ENCODE measurements at regions not wholly inside any gene's neighbourhood (a gene's known extent, or its start where the extent isn't known, plus 50 kb on each side); places are given as distances from the start of the nearest gene placed in this dataset.

DNA sequence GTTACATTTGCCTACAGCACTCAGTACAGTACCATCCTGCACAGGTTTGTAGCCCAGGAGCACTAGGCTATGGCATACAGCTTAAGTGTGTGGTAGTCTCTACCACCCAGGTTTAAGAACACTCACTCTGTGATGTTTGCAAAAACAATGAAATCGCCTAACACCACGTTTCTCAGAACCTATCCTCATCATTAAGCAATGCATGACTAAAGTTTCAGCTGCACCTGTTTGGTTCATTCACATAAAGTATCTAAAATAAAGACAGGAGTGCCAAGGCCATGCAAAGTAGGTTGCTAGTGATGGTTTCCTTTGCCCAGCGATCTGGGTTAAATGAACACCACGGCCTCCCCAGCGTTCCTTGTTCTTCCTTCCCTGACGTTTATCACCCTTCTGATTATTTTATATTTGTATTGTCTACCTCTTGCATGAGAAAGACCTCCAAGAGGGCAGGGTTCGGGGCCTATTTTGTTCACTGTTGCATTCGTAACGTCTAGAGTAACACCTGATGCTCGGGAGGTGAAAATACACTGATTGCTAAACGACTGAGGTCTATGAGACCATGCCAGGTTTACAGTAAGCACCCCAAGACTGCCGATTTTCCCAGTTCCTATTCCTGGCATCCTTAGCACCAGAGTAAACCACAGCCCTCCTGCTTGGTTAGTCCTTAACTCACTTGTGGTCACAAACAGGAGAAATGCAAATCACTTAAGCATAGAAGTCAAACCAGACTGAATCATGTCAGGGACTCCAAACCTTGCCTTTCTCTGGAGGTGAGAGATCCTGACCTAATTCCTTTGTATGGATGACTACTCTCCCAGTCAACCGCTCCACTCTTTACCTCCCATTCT, 204.1 kb upstream of the NFE2L3 start:
- no peak for DNase-seq (ENCODE audit: low read depth)
- H3K4me3 ChIP-seq (ENCODE audit: low read depth, low read length), result no peak overlapping the region
- TF ChIP-seq, protein P1, sequence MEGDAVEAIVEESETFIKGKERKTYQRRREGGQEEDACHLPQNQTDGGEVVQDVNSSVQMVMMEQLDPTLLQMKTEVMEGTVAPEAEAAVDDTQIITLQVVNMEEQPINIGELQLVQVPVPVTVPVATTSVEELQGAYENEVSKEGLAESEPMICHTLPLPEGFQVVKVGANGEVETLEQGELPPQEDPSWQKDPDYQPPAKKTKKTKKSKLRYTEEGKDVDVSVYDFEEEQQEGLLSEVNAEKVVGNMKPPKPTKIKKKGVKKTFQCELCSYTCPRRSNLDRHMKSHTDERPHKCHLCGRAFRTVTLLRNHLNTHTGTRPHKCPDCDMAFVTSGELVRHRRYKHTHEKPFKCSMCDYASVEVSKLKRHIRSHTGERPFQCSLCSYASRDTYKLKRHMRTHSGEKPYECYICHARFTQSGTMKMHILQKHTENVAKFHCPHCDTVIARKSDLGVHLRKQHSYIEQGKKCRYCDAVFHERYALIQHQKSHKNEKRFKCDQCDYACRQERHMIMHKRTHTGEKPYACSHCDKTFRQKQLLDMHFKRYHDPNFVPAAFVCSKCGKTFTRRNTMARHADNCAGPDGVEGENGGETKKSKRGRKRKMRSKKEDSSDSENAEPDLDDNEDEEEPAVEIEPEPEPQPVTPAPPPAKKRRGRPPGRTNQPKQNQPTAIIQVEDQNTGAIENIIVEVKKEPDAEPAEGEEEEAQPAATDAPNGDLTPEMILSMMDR (IDR thresholded peaks at IDR 0.05; ENCODE audit: control insufficient read depth, extremely low read depth, insufficient read depth), result no peak

DNA sequence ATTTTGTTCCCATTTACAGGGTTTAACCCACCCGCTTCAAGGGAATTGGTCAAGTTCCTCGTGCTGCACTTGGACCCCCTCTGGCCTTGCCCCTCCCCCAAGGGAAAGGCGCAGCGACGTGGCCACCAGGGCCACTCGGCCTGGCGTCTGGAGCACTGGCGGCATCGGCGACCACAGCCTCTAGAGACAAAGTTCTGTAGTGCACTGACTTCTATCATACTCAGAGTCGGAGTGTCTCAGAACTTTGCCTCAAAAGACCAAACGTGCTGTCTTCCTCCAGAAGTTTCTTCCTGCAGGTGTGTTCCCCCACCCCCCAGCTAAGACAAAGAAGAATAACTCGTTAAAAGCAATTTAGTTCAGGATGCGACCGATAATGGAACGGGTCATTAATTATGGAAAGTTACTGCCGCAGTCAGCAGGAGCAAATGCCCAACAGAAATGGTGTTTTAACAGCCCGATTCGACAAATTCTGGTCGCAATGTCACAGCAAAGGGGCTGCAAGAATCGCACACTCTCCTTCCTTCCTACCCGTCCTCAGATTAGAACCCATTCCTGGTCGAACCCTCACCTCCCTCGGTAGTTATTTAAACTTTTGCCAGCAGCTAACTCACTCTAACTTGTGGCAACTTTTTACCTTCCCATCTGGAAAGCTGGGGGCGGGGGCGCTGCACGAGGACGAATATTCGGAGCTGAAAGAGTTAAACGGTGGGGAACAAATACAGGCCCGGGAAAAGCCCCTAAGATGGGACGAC, 202.1 kb upstream of the NFE2L3 start:
- DNase-seq (ENCODE audit: low read depth), result no peak
- TF ChIP-seq, protein P1 (IDR thresholded peaks at IDR 0.05; ENCODE audit: control insufficient read depth, extremely low read depth, insufficient read depth), result no peak

DNA sequence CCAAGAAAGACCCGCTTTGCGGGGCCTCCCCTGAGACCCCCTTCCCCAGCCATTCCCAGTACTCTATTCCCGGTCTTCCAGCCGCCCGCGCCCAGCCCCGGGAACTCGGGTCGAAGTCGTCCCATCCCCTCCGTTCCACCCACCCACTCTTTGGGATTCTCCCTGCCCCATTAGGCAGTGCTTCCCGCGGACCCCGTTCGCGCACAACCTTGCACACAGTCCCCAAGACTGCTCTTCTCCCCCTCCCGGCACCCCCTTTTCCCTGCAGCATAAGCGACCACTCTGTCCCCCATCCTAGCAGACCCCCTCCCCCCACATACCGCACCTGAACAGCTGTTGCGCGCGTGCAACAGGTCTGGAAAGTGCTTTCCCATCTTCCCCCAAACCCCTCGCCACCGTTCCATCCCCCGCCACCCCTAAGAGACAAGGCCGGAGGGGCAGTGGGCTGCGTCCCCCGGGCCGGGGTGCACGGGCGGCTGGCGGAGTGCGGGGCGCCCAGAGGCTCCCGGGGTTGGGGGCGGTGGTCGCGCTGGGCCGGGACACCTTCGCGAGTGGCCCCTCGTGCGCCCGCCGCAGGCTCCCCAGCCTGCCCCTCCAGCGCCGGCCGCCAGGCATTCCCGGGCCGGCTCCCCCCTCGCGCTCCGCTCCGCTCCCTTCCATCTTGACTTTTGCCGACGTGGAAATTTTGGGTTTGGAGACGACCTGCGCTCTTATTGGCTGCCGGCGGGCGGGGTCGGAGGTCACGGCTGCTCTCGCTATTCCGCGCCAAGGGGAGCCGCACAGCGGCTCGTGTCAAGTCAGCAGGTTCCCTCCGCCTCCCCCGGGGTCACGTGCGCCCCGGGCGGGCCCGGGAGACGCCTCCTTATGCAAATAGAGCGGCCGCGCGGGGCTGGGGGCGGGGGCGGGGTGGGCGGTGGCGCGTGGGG, 201.2 kb upstream of the NFE2L3 start:
- TF ChIP-seq, protein P1 (IDR thresholded peaks at IDR 0.05; ENCODE audit: control insufficient read depth, extremely low read depth, insufficient read depth), result no peak
- peak; percentile 90 for DNase-seq (ENCODE audit: low read depth)
- peak overlapping the region; percentile 67 for H3K4me3 ChIP-seq (ENCODE audit: low read depth, low read length)

More for the DNA sequence above, 202.1 kb upstream of the NFE2L3 start:
- H3K4me3 ChIP-seq (ENCODE audit: low read depth, low read length), result peak overlapping the region; percentile 67

DNA sequence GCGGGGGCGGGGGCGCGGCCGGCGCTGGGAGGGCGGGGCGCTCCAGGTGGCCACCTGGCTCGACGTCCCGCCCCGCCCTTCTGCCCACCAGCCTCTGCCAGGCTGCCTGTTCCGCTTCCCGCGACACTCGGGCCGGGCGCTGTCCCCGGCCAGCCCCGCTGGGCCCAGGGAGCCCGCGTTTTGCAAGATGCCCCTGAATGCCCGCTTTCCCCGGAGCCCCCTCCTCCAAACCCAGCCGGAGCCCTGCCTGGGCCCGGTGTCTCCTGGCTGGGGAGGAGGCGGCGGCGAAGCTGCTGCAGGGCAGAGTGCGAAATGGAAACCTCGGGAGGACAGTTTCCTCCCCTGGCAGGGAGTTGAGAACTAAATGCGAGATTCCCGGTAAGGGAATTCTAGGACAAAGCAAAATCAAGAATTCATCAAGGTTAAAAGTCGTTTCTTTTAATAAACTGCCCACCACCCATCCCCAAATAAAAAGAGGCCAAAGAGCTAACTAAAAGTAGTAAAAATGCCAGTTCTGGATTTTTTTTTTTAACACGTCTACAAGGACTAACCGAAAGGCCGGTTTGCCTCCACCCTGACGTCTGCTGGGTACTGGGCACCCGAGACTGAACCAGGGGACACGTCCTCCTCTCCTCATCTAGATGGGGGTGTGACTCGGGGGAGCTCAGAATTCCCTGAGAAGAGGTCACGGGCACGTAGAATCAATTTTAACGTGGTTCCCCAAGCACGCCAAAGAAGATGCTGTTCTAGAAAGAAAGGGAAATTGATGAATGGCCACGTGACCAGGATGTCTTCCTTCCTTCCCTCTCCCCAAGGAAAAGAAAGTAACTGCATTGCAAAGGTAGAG, 200.4 kb upstream of the NFE2L3 start:
- DNase-seq (ENCODE audit: low read depth), result no peak
- TF ChIP-seq, protein P1 (IDR thresholded peaks at IDR 0.05; ENCODE audit: control insufficient read depth, extremely low read depth, insufficient read depth), result no peak
- peak overlapping the region; percentile 57 for H3K4me3 ChIP-seq (ENCODE audit: low read depth, low read length)

DNA sequence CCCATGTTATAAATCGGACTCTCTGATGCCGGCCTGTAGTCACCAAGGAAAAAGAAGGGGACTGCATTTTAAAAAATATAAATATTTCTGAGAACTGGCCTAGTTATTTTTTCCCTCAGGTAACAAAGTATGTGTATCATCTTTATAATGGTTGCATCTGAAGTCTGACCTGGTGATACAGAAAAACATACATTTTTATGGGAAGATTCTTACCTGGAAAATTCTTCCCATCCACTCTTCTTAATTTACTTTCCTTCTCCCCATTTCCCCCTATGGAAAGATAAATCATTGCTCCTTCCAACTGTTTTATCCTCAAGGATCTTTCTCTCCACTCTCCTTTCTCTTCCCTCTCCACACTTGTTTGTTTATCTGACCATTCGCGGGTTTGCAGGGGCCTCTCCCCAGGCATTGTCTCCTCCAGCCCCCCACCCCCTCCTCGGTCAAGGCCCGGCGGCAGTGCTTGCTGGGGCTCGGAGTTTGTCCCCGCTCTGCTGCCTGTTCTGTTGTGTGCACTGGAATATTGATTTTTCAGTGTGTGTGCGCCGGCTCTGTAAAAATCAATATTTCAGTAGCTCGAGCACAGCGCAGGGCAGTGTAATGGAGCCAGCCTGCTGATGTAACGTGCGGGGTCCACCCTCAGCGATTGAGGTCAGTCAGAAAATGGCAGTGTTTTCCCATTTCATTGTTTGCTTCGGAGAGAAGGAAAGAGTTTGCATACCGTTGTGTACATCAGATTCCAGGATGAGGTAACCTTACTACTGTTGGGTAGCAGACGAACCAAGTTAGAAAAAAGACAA, 199.5 kb upstream of the NFE2L3 start:
- no peak for DNase-seq (ENCODE audit: low read depth)
- TF ChIP-seq, protein P1 (IDR thresholded peaks at IDR 0.05; ENCODE audit: control insufficient read depth, extremely low read depth, insufficient read depth), result no peak

More for the DNA sequence above, 199.5 kb upstream of the NFE2L3 start:
- H3K4me3 ChIP-seq (ENCODE audit: low read depth, low read length), result no peak overlapping the region

All from LNCaP clone FGC (cell line).